Loucy (cell line): ENCODE measurements at regions not wholly inside any gene's neighbourhood (a gene's known extent, or its start where the extent isn't known, plus 50 kb on each side); places are given as distances from the start of the nearest gene placed in this dataset.

Experiments used
- H2AFZ ChIP-seq: fragments of 200-600 bp; sonication (generic); 2 replicates; pipeline ENCODE4 v1.6.0; 2016; ENCODE audit warnings: antibody characterized with exemption, mild to moderate bottlenecking, low read length, moderate library complexity
- H3F3A ChIP-seq: fragments of 200-600 bp; 2 replicates; pipeline ENCODE4 v1.6.0; 2016; ENCODE audit warnings: antibody characterized with exemption, low read depth, mild to moderate bottlenecking
- H3K27me3 ChIP-seq: fragments of 200-600 bp; sonication (generic); 2 replicates; pipeline ENCODE4 v1.6.1; 2014; ENCODE audit warnings: low read length, mild to moderate bottlenecking; ENCODE audit not compliant: insufficient read depth, poor library complexity, severe bottlenecking
- H3K36me3 ChIP-seq: fragments of 200-600 bp; sonication (generic); 2 replicates; pipeline ENCODE4 v1.6.1; 2016; ENCODE audit warnings: low read length; ENCODE audit not compliant: insufficient read depth
- H3K4me1 ChIP-seq: fragments of 200-600 bp; sonication (generic); 2 replicates; pipeline ENCODE4 v1.5.1; 2014; ENCODE audit warnings: low read length, mild to moderate bottlenecking; ENCODE audit not compliant: insufficient read depth, poor library complexity, severe bottlenecking
- H3K4me2 ChIP-seq: fragments of 200-600 bp; sonication (generic); 2 replicates; pipeline ENCODE4 v1.6.0; 2014; ENCODE audit warnings: antibody characterized with exemption, low read length, low read depth, mild to moderate bottlenecking; ENCODE audit not compliant: poor library complexity, severe bottlenecking
- H3K4me3 ChIP-seq: fragments of 200-600 bp; sonication (generic); 2 replicates; pipeline ENCODE4 v1.5.1; 2014; ENCODE audit warnings: low read length, mild to moderate bottlenecking, mixed read lengths; ENCODE audit not compliant: poor library complexity, severe bottlenecking
- H3K79me2 ChIP-seq: fragments of 200-600 bp; sonication (generic); 2 replicates; pipeline ENCODE4 v1.6.1; 2014; ENCODE audit warnings: low read length; ENCODE audit not compliant: insufficient read depth
- H3K9ac ChIP-seq: fragments of 200-600 bp; sonication (generic); 2 replicates; pipeline ENCODE4 v1.6.0; 2014; ENCODE audit warnings: mild to moderate bottlenecking, low read depth, low read length, moderate library complexity; ENCODE audit not compliant: poor library complexity, severe bottlenecking
- H3K9me2 ChIP-seq: fragments of 200-600 bp; sonication (generic); replicated peaks from 2 replicates; pipeline ENCODE4 v1.6.1; 2016; ENCODE audit warnings: low read depth, low read length, mixed read lengths
- H3K9me3 ChIP-seq: fragments of 200-600 bp; sonication (generic); 2 replicates; pipeline ENCODE4 v1.6.1; 2014; ENCODE audit warnings: mild to moderate bottlenecking, antibody characterized with exemption, low read length, low read depth; ENCODE audit not compliant: insufficient read depth
- H4K20me1 ChIP-seq: fragments of 200-600 bp; sonication (generic); 2 replicates; pipeline ENCODE4 v1.6.0; 2014; ENCODE audit warnings: antibody characterized with exemption, low read length, mild to moderate bottlenecking; ENCODE audit not compliant: insufficient read depth, poor library complexity, severe bottlenecking
- EZH2phosphoT487 ChIP-seq: fragments of 200-600 bp; IDR thresholded peaks from 2 replicates; pipeline ENCODE4 v1.6.1; 2018; ENCODE audit warnings: antibody characterized with exemption, mild to moderate bottlenecking, moderate library complexity, borderline replicate concordance
- TF ChIP-seq, protein P1 (sequence below): fragments of 200-600 bp; sonication (generic); conservative IDR thresholded peaks from 2 replicates; pipeline ENCODE4 v1.5.1; 2014; ENCODE audit warnings: mild to moderate bottlenecking, antibody characterized with exemption, low read length

DNA sequence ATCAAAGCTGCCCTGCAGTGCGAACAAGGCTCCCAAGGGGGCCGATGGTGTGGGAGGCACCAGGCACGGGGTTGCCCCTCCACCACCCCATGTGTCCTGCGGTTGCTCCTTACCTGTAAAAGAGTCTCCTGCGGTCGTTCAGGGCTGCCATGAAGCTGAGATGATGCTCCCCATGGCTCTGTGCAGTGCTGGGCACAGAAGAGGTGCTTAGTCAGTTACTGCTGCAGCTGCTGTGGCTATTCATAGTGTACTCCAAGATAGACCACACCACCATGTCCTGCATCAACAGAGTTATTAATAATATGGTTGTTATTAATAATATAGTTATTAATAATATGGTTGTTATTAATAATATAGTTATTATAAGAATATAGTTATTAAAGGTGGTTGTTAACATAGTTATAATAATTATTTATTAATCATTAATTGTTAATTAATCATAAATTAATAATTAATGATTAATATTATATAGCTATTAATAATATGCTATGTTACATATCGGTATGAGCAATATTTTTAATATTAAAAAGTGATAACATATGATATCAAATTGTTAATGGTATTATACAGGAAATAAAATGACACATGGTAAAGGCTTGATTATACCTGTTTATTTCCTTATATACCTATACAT lies 97.0 kb upstream of the PFKP start:
- no peaks in the 10 kb centered on the region for H3F3A ChIP-seq
- no peaks in the 10 kb centered on the region for H4K20me1 ChIP-seq
- no peak overlapping the region for H3K4me3 ChIP-seq
- H3K9me3 ChIP-seq, result no peaks in the 10 kb centered on the region
- no peaks in the 10 kb centered on the region for H3K9me2 ChIP-seq
- H3K36me3 ChIP-seq, result no peaks in the 10 kb centered on the region
- no peak overlapping the region for H2AFZ ChIP-seq
- H3K4me2 ChIP-seq, result no peak overlapping the region
- TF ChIP-seq, protein P1, sequence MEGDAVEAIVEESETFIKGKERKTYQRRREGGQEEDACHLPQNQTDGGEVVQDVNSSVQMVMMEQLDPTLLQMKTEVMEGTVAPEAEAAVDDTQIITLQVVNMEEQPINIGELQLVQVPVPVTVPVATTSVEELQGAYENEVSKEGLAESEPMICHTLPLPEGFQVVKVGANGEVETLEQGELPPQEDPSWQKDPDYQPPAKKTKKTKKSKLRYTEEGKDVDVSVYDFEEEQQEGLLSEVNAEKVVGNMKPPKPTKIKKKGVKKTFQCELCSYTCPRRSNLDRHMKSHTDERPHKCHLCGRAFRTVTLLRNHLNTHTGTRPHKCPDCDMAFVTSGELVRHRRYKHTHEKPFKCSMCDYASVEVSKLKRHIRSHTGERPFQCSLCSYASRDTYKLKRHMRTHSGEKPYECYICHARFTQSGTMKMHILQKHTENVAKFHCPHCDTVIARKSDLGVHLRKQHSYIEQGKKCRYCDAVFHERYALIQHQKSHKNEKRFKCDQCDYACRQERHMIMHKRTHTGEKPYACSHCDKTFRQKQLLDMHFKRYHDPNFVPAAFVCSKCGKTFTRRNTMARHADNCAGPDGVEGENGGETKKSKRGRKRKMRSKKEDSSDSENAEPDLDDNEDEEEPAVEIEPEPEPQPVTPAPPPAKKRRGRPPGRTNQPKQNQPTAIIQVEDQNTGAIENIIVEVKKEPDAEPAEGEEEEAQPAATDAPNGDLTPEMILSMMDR, result no peak
- no peak for TF ChIP-seq EZH2phosphoT487
- no peak overlapping the region for H3K9ac ChIP-seq
- no peaks in the 10 kb centered on the region for H3K27me3 ChIP-seq
- no peaks in the 10 kb centered on the region for H3K79me2 ChIP-seq
- no peaks in the 10 kb centered on the region for H3K4me1 ChIP-seq

DNA sequence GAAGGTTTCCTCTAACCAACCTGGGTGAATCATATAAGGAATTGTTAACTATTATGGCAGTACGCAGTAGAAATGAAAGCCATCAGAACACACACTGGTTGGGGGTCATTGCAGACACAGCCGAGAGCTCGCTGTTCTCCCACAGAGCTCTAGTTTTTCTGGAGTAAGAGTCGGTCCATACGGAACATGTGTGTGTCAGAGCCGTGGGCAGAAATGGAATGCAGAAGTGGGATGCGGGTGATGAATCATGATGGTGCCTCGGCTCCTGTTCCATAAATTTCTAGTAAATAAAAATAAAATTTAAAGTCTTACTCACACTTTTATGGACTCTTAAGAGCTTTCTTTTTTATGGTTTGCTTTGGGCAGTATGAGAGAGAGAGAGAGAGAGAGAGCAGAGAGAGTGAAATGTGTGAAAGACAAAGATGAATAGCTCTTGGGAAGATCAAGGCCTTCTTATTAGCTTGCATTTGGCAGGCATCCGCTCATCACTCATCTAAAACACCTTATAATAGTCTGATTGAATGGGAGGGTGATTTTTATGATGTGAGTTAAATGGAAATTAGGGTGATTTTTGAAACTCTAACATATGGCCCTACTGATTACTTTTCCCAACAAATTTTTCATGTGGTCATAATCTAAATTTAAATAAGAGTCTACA lies 98.8 kb upstream of the PFKP start:
- H3K79me2 ChIP-seq, result no peaks in the 10 kb centered on the region
- H3K4me3 ChIP-seq, result no peak overlapping the region
- no peak overlapping the region for H3K9ac ChIP-seq
- no peaks in the 10 kb centered on the region for H3K27me3 ChIP-seq
- TF ChIP-seq, protein P1, result no peak
- no peak for TF ChIP-seq EZH2phosphoT487
- no peaks in the 10 kb centered on the region for H3K9me2 ChIP-seq
- no peaks in the 10 kb centered on the region for H3K36me3 ChIP-seq
- no peak overlapping the region for H3K4me2 ChIP-seq
- no peaks in the 10 kb centered on the region for H3K4me1 ChIP-seq
- H2AFZ ChIP-seq, result no peak overlapping the region
- H3F3A ChIP-seq, result no peaks in the 10 kb centered on the region
- no peaks in the 10 kb centered on the region for H4K20me1 ChIP-seq
- no peaks in the 10 kb centered on the region for H3K9me3 ChIP-seq

GRCh38 chr10:2966134-2966533 lies 101.2 kb upstream of the PFKP start:
- TF ChIP-seq, protein P1, result no peak
- no peak for TF ChIP-seq EZH2phosphoT487
- H3K9me3 ChIP-seq, result no peaks in the 10 kb centered on the region
- no peak overlapping the region for H3K9ac ChIP-seq
- H2AFZ ChIP-seq, result no peak overlapping the region
- H3K4me3 ChIP-seq, result no peak overlapping the region
- H3K27me3 ChIP-seq, result no peaks in the 10 kb centered on the region
- no peaks in the 10 kb centered on the region for H3K4me1 ChIP-seq
- no peaks in the 10 kb centered on the region for H3K9me2 ChIP-seq
- H3K79me2 ChIP-seq, result no peaks in the 10 kb centered on the region
- H3K4me2 ChIP-seq, result no peak overlapping the region
- H4K20me1 ChIP-seq, result no peaks in the 10 kb centered on the region
- no peaks in the 10 kb centered on the region for H3K36me3 ChIP-seq
- no peaks in the 10 kb centered on the region for H3F3A ChIP-seq
